Amniotic stem cell (primary cell): ENCODE measurements at regions not wholly inside any gene's neighbourhood (a gene's known extent, or its start where the extent isn't known, plus 50 kb on each side); places are given as distances from the start of the nearest gene placed in this dataset.
"Not testable (repeated sequence)": the region's sequence is repeated elsewhere in the genome, so short reads cannot be mapped to it uniquely, and the experiment has no call there.

ENCODE experiments used
- DNase-seq: peaks from one replicate; lab custom pipeline; 2025; lab: John Stamatoyannopoulos, UW

- no peak for DNase-seq
Observed at GRCh38 chr13:71214357-71214756, 652.6 kb downstream of the DACH1 start.

GRCh38 chr13:71213252-71213821, 653.7 kb downstream of the DACH1 start:
- no peak for DNase-seq

- DNase-seq: no peak
Observed at GRCh38 chr13:71210861-71211260, 656.1 kb downstream of the DACH1 start.

GRCh38 chr13:71209217-71209616, 657.8 kb downstream of the DACH1 start:
- no peak for DNase-seq

GRCh38 chr13:71184583-71184982, 682.4 kb downstream of the DACH1 start:
- DNase-seq: not testable (repeated sequence)

GRCh38 chr13:71183352-71183751, 683.7 kb downstream of the DACH1 start:
- not testable (repeated sequence) for DNase-seq

GRCh38 chr13:71171740-71172139, 695.3 kb downstream of the DACH1 start:
- DNase-seq: no peak

GRCh38 chr13:71169180-71169579, 697.8 kb downstream of the DACH1 start:
- DNase-seq: no peak

GRCh38 chr13:71156550-71156949, 710.5 kb downstream of the DACH1 start:
- DNase-seq: no peak

GRCh38 chr13:71149498-71150363, 717.3 kb downstream of the DACH1 start:
- DNase-seq: no peak

GRCh38 chr13:71149046-71149445, 718.0 kb downstream of the DACH1 start:
- no peak for DNase-seq

- DNase-seq: no peak
Observed at GRCh38 chr13:71148396-71148795, 718.6 kb downstream of the DACH1 start.

GRCh38 chr13:71144883-71145282, 722.1 kb downstream of the DACH1 start:
- no peak for DNase-seq

- DNase-seq: no peak
Observed at GRCh38 chr13:71137101-71137500, 729.9 kb downstream of the DACH1 start.

- DNase-seq: no peak
Observed at GRCh38 chr13:71124230-71124629, 742.8 kb downstream of the DACH1 start.

GRCh38 chr13:71118779-71119364, 748.1 kb downstream of the DACH1 start:
- DNase-seq: no peak

- DNase-seq: no peak
Observed at GRCh38 chr13:71117920-71118319, 749.1 kb downstream of the DACH1 start.

GRCh38 chr13:71115301-71115700, 751.7 kb downstream of the DACH1 start:
- DNase-seq: no peak

GRCh38 chr13:71096421-71096820, 770.6 kb downstream of the DACH1 start:
- no peak for DNase-seq

- no peak for DNase-seq
Observed at GRCh38 chr13:71090990-71091389, 776.0 kb downstream of the DACH1 start.

GRCh38 chr13:71089056-71089455, 777.9 kb downstream of the DACH1 start:
- DNase-seq: no peak

GRCh38 chr13:71087432-71087831, 779.6 kb downstream of the DACH1 start:
- no peak for DNase-seq

- DNase-seq: no peak
Observed at GRCh38 chr13:71087006-71087405, 780.0 kb downstream of the DACH1 start.
